ELR (cell line): ENCODE measurements at regions not wholly inside any gene's neighbourhood (a gene's known extent, or its start where the extent isn't known, plus 50 kb on each side); places are given as distances from the start of the nearest gene placed in this dataset.

Source experiments
- DNase-seq: peaks from one replicate; pipeline ENCODE4 v3.0.0-alpha.2; 2015; ENCODE audit warnings: low read depth

- no peak for DNase-seq
These were observed 742.9 kb upstream of the DDX18 start for GRCh38 chr2:117071556-117072102.

GRCh38 chr2:117074756-117075155 lies 739.7 kb upstream of the DDX18 start:
- DNase-seq: no peak

GRCh38 chr2:117085256-117085655 lies 729.2 kb upstream of the DDX18 start:
- DNase-seq: no peak

- no peak for DNase-seq
These were observed 728.8 kb upstream of the DDX18 start for GRCh38 chr2:117085737-117086136.

GRCh38 chr2:117086174-117086942 lies 728.1 kb upstream of the DDX18 start:
- no peak for DNase-seq

- DNase-seq: no peak
These were observed 727.6 kb upstream of the DDX18 start for GRCh38 chr2:117086943-117087250.

- DNase-seq: no peak
These were observed 726.8 kb upstream of the DDX18 start for GRCh38 chr2:117087535-117088291.

GRCh38 chr2:117091041-117091837 lies 723.3 kb upstream of the DDX18 start:
- DNase-seq: no peak

GRCh38 chr2:117101613-117102012 lies 712.9 kb upstream of the DDX18 start:
- no peak for DNase-seq

- no peak for DNase-seq
These were observed 705.7 kb upstream of the DDX18 start for GRCh38 chr2:117108741-117109267.

GRCh38 chr2:117118994-117119393 lies 695.5 kb upstream of the DDX18 start:
- DNase-seq: no peak

- no peak for DNase-seq
These were observed 691.1 kb upstream of the DDX18 start for GRCh38 chr2:117123362-117123761.

- no peak for DNase-seq
These were observed 687.8 kb upstream of the DDX18 start for GRCh38 chr2:117126656-117127055.

- DNase-seq: no peak
These were observed 686.8 kb upstream of the DDX18 start for GRCh38 chr2:117127680-117128079.

GRCh38 chr2:117128461-117128860 lies 686.0 kb upstream of the DDX18 start:
- no peak for DNase-seq

GRCh38 chr2:117137371-117137770 lies 677.1 kb upstream of the DDX18 start:
- DNase-seq: no peak

GRCh38 chr2:117169036-117169765 lies 645.3 kb upstream of the DDX18 start:
- DNase-seq: no peak

GRCh38 chr2:117170897-117171296 lies 643.6 kb upstream of the DDX18 start:
- DNase-seq: no peak

- no peak for DNase-seq
These were observed 635.1 kb upstream of the DDX18 start for GRCh38 chr2:117179405-117179804.

GRCh38 chr2:117190856-117191559 lies 623.5 kb upstream of the DDX18 start:
- DNase-seq: no peak

GRCh38 chr2:117195381-117195780 lies 619.1 kb upstream of the DDX18 start:
- no peak for DNase-seq
